Activated CD4-positive, alpha-beta T cell treated with anti-CD3 and anti-CD28 coated beads, Interleukin-2, amount 10 ng/mL, durations not matched to agents 7 days and 5 days (primary cell): ENCODE measurements at regions not wholly inside any gene's neighbourhood (a gene's known extent, or its start where the extent isn't known, plus 50 kb on each side); places are given as distances from the start of the nearest gene placed in this dataset.
"Not testable (repeated sequence)": the region's sequence is repeated elsewhere in the genome, so short reads cannot be mapped to it uniquely, and the experiment has no call there.

ENCODE experiments used
- CTCF ChIA-PET: fragments of 350-600 bp; sonication (Branson Sonifier 250); formaldehyde crosslinking; loops from one replicate; lab custom pipeline; 2021; ENCODE audit warnings: antibody characterized with exemption; lab: Charles Lee
- POLR2A ChIA-PET: fragments of 350-600 bp; sonication (Branson Sonifier 250); formaldehyde crosslinking; loops from one replicate; lab custom pipeline; 2021; ENCODE audit warnings: antibody characterized with exemption; lab: Charles Lee
- DNase-seq: peaks from one replicate; pipeline ENCODE4 v3.0.0-alpha.2; 2020
- H3K27ac Mint-ChIP-seq: one replicate; pipeline ENCODE4 v1.8.0; 2021; ENCODE audit warnings: mild to moderate bottlenecking, moderate library complexity, mixed read lengths
- H3K27me3 Mint-ChIP-seq: one replicate; pipeline ENCODE4 v1.8.0; 2021; ENCODE audit warnings: mixed read lengths
- H3K36me3 Mint-ChIP-seq: one replicate; pipeline ENCODE4 v1.8.0; 2021; ENCODE audit warnings: low read depth, mixed read lengths
- H3K4me1 Mint-ChIP-seq: one replicate; pipeline ENCODE4 v1.8.0; 2021; ENCODE audit warnings: mixed read lengths
- H3K4me3 Mint-ChIP-seq: one replicate; pipeline ENCODE4 v1.8.0; 2021; ENCODE audit warnings: mild to moderate bottlenecking, moderate library complexity, mixed read lengths
- H3K9me3 Mint-ChIP-seq: one replicate; pipeline ENCODE4 v1.8.0; 2021; ENCODE audit warnings: mixed read lengths

DNA sequence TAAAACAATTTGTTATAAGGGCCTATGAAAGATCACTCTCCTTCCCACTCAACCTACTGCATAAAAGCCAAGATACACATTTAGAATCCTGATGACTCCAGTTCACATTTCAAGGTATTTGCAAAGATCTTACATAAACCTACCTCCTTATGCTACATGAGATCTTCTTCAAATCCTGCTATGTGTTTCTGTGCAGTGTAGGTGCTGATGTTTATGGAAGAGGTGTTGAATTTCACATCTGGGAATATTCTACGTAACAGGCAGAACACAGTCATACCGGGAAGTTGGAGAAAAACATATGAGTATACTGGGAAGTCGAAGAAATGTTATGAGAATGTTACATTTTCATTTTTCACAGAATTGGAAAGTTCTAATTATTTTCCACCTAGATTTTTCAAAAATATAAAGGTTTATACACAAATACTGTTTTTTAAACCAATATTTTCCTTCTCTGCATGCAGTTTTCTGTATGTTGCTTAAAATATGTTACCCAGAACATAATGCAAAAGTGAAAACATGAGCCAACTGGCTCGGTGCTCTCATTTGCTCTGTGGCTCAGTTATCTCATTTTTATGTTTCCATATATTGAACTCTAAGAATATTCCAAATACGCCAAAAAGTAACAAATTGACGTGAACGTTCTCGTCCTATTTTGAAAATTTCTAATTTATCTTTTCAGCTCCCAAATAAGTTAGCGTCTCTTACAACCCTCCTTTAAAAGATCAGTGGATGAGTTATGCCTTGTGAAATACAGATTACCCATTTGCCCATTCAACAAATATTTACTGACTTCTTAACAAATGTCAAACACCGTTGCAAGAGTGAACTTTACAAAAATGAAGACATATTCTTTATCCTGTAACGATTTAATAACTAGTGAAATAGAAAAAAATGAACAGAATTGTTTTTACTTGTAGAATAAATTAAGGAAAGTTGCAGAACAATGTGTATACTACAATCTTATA, 899.3 kb downstream of the STIM2 start:
- H3K27me3 Mint-ChIP-seq, result no peaks in the 10 kb centered on the region
- CTCF ChIA-PET, result no interaction called here
- H3K36me3 Mint-ChIP-seq, result no peaks in the 10 kb centered on the region
- H3K4me1 Mint-ChIP-seq, result no peaks in the 10 kb centered on the region
- no peak overlapping the region for H3K4me3 Mint-ChIP-seq
- POLR2A ChIA-PET, result no interaction called here
- H3K27ac Mint-ChIP-seq, result no peak overlapping the region
- H3K9me3 Mint-ChIP-seq, result no peaks in the 10 kb centered on the region
- DNase-seq, result no peak

DNA sequence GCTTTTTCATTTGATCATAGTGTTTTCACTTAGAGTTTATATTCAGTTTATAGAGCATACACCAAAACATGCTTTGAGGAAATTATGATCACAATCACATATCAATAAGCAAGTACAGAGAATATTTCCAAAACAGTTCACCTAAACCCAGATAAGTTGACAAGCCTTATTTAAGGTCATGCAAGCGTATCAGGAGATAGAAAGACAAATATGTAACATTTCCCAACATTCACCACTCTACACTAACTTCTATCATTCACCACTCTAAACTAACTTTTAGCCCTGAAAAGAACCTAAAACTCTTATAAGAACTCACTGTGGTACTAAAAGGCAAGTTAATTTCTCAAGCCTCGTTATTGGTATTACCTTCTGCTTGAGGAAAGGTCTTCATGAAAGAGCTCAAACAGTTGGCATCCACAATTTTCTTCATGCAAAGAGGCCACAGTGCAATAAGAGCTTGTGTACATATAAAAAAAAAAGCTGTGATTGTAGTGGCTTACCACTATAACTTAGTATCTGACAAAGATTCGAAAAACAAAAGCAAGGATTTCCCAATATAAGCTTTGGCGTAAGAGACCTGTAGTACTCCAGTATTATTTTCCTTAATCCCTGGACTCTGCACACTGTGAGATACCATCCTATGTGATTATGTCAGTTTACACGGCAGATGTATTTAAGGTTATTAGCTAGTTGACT, 903.3 kb downstream of the STIM2 start:
- no peak for DNase-seq
- Mint-ChIP-seq H3K27ac (no peak overlapping the region), H3K9me3 (no peaks in the 10 kb centered on the region), H3K27me3 (no peaks in the 10 kb centered on the region), H3K4me1 (no peaks in the 10 kb centered on the region), H3K36me3 (no peaks in the 10 kb centered on the region), H3K4me3 (no peak overlapping the region)
- ChIA-PET CTCF (no interaction called here), POLR2A (no interaction called here)

DNA sequence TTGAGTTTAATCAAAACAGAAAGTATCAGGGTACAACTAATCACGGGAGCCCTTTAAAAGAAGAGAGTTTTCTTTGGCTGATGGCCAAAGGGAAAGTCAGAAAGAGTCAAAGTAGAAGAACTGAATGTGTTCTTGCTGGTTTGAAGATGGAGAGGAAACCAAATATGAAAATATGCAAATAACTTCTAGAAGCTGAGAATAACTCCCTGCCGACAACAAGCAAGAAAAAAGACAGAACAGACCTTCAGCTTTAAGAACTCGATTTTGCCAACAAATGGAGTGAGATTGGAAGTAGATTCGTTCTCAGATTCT, 903.8 kb downstream of the STIM2 start:
- Mint-ChIP-seq H3K27me3 (no peaks in the 10 kb centered on the region), H3K4me3 (no peak overlapping the region), H3K36me3 (no peaks in the 10 kb centered on the region), H3K4me1 (no peaks in the 10 kb centered on the region), H3K9me3 (no peaks in the 10 kb centered on the region), H3K27ac (no peak overlapping the region)
- no peak for DNase-seq
- ChIA-PET CTCF (no interaction called here), POLR2A (no interaction called here)

DNA sequence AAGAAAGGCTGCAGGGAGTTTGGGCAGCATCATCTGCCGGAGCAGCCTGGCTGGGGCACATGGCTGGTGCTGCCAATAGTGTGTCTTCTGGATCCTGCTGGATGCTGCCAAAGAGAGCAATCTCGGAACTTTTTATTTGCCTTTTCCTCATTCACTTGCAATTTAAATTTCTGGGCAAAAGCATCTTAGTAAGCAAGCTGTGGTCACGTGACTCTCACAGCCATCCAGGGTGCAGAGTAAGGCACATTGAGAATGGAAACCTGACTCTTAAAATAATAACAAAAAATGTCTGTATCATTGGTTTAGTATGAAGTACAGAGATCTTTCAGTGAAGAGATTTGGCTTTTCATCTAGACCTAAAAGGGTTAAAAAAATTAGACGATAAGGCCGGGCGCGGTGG, 910.3 kb downstream of the STIM2 start:
- POLR2A ChIA-PET, result no interaction called here
- no peaks in the 10 kb centered on the region for H3K9me3 Mint-ChIP-seq
- no peak overlapping the region for H3K27ac Mint-ChIP-seq
- no peaks in the 10 kb centered on the region for H3K36me3 Mint-ChIP-seq
- H3K4me1 Mint-ChIP-seq, result no peaks in the 10 kb centered on the region
- H3K27me3 Mint-ChIP-seq, result no peaks in the 10 kb centered on the region
- CTCF ChIA-PET, result no interaction called here
- DNase-seq, result no peak
- no peak overlapping the region for H3K4me3 Mint-ChIP-seq

DNA sequence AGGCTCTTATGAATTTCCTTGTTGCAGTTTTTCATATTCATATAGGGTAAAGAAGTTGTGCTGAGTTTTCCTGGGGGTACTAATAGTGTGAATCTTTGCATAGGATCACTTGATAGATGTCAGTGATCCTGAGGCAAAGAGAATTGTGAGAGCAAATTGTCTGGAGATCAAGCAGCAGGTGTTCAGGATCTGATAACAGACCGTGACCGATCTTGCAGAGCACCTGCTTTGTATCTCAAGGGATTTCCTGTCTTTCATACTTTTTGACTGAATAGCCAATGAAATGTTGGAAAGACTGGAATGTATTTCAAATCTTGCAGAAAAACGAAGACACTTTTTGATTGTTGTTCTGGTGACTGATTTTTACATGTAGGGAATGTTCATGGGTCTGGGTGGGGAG, 914.5 kb downstream of the STIM2 start:
- Mint-ChIP-seq H3K9me3 (peaks cover 2% of the 10 kb centered on the region), H3K27ac (no peak overlapping the region), H3K36me3 (no peaks in the 10 kb centered on the region), H3K4me3 (no peak overlapping the region), H3K27me3 (no peaks in the 10 kb centered on the region), H3K4me1 (no peaks in the 10 kb centered on the region)
- POLR2A ChIA-PET, result no interaction called here
- DNase-seq, result no peak
- CTCF ChIA-PET, result no interaction called here

DNA sequence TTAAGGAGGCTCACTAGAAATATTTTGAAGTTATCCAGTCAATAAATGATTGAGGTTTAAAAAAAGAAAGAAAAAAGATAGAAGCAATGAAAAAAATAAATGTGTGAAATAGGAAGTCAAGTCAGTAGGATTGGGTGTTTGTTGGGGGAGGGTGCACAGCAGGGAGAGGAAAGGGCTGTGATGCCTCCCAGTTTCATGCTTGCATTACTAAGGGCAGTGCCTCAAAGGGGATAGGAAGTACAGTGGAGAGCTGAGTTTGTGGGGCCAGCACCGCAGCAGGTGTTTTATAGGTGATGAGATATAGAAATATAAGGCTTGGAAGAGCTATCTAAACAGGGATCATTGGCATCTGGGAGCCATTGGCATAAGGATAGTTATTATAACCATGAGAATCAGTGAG, 919.2 kb downstream of the STIM2 start:
- H3K9me3 Mint-ChIP-seq, result peaks cover 2% of the 10 kb centered on the region
- H3K4me3 Mint-ChIP-seq, result no peak overlapping the region
- H3K4me1 Mint-ChIP-seq, result no peaks in the 10 kb centered on the region
- no peak for DNase-seq
- no peaks in the 10 kb centered on the region for H3K36me3 Mint-ChIP-seq
- H3K27me3 Mint-ChIP-seq, result no peaks in the 10 kb centered on the region
- no peak overlapping the region for H3K27ac Mint-ChIP-seq
- ChIA-PET POLR2A (no interaction called here), CTCF (no interaction called here)

DNA sequence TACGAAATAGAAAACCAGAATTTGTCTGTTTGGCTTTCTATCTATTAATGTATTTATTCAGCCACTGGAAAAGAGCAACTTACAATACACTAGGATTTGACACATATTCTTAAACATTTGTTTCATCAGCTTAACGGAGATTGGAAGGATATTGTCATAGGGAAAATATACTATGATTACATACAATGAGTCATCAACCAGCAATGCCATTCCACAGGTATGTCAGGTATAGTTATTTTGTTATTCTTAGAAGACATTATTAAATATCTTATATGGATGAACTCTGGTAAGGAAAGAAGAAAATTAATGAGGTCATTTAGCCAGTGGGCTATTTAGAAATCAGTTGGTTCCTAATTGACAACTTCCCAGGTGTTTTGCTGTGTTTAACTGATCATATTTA, 926.6 kb downstream of the STIM2 start:
- ChIA-PET POLR2A (no interaction called here), CTCF (no interaction called here)
- DNase-seq, result no peak
- Mint-ChIP-seq H3K27ac (no peak overlapping the region), H3K4me3 (no peak overlapping the region), H3K4me1 (no peaks in the 10 kb centered on the region), H3K27me3 (no peaks in the 10 kb centered on the region), H3K9me3 (no peaks in the 10 kb centered on the region), H3K36me3 (no peaks in the 10 kb centered on the region)

DNA sequence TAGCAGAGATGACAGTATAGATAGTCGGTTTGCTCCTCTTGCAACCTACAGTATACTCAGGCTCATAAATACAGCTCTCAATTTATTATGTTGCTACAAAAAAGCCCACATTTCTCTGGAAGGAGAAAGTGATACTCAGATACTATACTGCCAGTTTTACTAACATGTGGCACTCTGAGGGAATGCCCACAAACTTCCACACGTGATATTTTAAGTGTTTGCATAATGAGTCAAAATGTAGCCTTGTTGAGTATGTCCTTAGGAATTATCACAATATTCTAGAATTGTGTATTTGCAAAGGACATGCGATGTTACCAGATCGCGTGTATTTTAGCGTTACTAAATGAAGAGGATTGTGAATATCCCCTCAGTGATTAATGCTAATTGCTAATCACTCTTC, 929.1 kb downstream of the STIM2 start:
- no peak overlapping the region for H3K4me3 Mint-ChIP-seq
- no peaks in the 10 kb centered on the region for H3K9me3 Mint-ChIP-seq
- ChIA-PET POLR2A (no interaction called here), CTCF (no interaction called here)
- H3K27ac Mint-ChIP-seq, result no peak overlapping the region
- DNase-seq, result no peak
- no peaks in the 10 kb centered on the region for H3K4me1 Mint-ChIP-seq
- H3K27me3 Mint-ChIP-seq, result no peaks in the 10 kb centered on the region
- no peaks in the 10 kb centered on the region for H3K36me3 Mint-ChIP-seq

DNA sequence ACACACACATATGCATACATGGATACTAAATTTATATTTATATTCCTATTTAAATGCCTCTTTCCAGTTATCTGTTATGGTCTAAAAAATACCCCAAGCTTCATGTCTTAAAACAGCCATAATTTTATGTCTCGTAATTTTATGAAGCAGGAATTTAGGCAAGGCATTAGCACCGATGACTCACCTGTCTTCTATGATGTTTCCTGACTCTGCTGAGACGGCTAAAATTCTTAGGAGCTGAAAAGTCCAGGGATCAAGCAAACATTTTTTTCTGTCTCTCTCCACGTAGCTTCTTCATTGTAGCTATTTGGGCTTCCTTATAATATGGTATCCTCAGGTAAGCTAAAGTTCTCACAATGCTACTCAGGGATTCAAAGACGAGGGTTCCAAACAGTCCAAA, 930.3 kb downstream of the STIM2 start:
- Mint-ChIP-seq H3K9me3 (no peaks in the 10 kb centered on the region), H3K36me3 (no peaks in the 10 kb centered on the region), H3K4me3 (no peak overlapping the region), H3K27ac (no peak overlapping the region), H3K27me3 (no peaks in the 10 kb centered on the region), H3K4me1 (no peaks in the 10 kb centered on the region)
- ChIA-PET POLR2A (no interaction called here), CTCF (no interaction called here)
- no peak for DNase-seq

DNA sequence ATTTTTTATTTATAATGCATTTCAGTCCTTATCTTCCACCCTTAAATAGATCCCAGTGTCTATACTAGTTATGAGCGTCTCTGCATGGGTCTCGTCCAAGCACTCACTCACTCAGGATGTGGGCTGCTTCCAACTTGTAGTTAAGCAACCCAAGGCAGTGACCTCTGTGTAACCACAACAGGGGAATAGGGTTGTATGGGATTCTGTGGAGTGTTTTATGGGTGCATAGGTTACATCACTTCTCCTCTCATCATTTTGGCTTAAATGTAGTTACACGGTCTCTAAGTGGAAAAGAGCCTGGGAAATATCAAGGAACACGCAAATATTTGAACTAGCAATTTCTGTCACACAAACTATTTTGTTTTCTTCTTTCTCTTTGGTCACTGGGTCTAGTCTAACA, 931.0 kb downstream of the STIM2 start:
- CTCF ChIA-PET, result no interaction called here
- POLR2A ChIA-PET, result no interaction called here

DNA sequence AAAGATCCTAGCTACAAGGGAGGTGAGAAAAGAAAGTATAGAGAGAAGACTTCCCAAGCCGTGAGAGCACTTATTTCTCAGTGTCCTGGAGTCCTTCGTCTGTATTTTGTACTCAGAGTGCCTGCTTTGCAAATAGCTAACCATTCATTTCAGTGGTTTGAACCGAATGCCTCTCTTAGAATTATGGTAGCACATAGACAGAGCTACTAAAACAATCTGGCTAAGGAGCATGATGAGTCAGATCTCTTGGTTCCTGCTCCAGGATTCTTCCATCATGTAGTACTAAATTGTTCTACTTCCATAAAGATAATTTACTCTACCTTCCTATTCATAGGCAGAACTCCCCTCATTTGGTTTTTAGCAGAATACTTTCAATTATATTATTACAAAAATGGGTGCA, 946.6 kb downstream of the STIM2 start:
- ChIA-PET CTCF (no interaction called here), POLR2A (no interaction called here)
- H3K4me3 Mint-ChIP-seq, result no peak overlapping the region
- no peak for DNase-seq
- peaks cover 4% of the 10 kb centered on the region for H3K9me3 Mint-ChIP-seq
- H3K27me3 Mint-ChIP-seq, result no peaks in the 10 kb centered on the region
- no peaks in the 10 kb centered on the region for H3K36me3 Mint-ChIP-seq
- no peaks in the 10 kb centered on the region for H3K4me1 Mint-ChIP-seq
- H3K27ac Mint-ChIP-seq, result no peak overlapping the region

More for the DNA sequence above, 931.0 kb downstream of the STIM2 start:
- no peak overlapping the region for H3K4me3 Mint-ChIP-seq
- H3K4me1 Mint-ChIP-seq, result no peaks in the 10 kb centered on the region
- no peaks in the 10 kb centered on the region for H3K9me3 Mint-ChIP-seq
- H3K27ac Mint-ChIP-seq, result no peak overlapping the region
- H3K27me3 Mint-ChIP-seq, result no peaks in the 10 kb centered on the region
- no peak for DNase-seq
- H3K36me3 Mint-ChIP-seq, result no peaks in the 10 kb centered on the region

DNA sequence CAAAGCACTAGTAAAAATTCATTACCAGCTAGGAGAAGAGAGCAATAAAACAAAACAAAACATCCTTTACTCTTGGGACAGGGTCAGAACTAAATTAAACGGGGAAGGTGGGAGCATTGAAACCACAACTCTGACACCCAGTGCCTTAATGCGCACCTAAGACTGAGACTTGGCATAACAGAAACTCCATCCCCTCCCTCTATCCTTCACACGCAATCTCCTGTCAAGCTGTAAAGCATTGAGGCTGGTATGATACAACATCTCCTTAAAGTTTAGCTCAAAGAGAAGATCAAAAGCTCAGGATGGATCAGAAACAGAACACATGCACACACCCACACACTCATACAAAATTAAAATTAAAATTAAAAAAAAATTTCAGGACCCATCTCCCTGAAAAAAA, 951.3 kb downstream of the STIM2 start:
- Mint-ChIP-seq H3K27me3 (no peaks in the 10 kb centered on the region), H3K27ac (no peak overlapping the region), H3K4me3 (no peak overlapping the region), H3K36me3 (no peaks in the 10 kb centered on the region), H3K4me1 (no peaks in the 10 kb centered on the region), H3K9me3 (peaks cover 6% of the 10 kb centered on the region)
- CTCF ChIA-PET, result no interaction called here
- DNase-seq, result no peak
- POLR2A ChIA-PET, result no interaction called here

DNA sequence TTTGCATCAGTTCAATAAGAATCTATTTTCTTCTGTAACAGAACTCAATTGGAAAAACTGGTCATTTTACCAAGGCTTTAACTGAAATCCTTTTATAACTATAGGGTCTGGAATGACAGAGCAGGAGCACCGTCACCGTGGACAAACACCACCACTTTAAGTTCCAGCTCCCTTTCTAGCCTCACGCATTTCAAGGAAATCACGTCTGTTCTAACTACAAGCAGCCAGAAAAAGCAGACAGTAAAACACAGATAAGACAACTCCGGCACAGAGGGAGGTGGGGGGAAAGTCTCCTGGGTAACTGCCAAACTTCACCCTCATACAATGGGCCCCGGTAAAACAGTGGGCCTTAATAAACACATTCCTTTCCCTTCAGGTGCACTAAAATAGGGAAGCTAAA, 952.6 kb downstream of the STIM2 start:
- H3K27ac Mint-ChIP-seq, H3K4me3 Mint-ChIP-seq, DNase-seq, H3K27me3 Mint-ChIP-seq, POLR2A ChIA-PET, H3K9me3 Mint-ChIP-seq, H3K4me1 Mint-ChIP-seq, H3K36me3 Mint-ChIP-seq, CTCF ChIA-PET: not testable (repeated sequence)
